CD1c-positive myeloid dendritic cell (primary cell): ENCODE measurements at regions not wholly inside any gene's neighbourhood (a gene's known extent, or its start where the extent isn't known, plus 50 kb on each side); places are given as distances from the start of the nearest gene placed in this dataset.
"Not testable (repeated sequence)": the region's sequence is repeated elsewhere in the genome, so short reads cannot be mapped to it uniquely, and the experiment has no call there.

Experiments used
- DNase-seq: peaks from one replicate; pipeline ENCODE4 v3.0.0-alpha.2; 2016; ENCODE audit errors: extremely low spot score

DNA sequence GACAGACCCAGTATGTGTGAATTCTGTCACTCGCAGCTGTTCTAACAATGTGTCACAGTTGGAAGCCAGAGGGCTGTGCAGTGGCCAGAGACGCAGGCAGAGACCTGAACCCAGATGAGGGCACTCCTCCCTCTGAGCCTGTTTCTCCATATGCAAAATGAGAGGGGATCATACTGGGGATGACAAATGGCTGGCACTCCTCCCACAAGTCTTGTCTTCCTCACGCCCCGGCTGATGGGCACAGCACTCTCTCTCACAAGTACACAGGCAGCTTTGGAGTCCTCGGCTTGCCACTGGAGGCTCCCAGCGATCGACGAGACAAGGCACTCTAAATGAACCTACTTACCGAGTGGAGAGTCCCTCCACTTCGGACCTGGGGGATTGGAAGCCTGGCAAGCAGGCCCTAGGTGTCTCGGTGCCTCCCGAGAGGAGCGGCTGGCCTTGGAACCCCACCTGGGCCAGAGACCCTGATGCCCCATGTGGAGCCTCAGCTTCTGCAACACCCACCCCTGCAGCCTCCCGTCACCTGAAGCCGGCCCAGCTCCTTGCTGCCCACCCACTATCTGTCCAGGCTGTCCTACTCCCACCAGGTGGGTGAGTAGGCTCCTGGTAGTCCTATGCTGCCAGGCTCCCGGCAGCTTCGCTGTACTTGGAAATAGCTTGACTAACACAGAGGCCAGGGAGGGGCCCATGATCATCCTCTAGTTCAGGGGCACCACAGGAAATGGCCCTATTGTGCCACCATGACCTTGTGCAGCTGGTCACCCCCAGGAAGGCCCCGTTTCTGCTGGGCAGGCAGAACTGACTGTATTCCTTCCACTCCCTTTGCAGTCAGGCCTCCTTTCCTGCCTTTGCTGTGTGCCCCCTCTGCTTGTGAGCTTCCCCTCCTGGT, 65.0 kb upstream of the IQSEC1 start:
- DNase-seq: no peak

DNA sequence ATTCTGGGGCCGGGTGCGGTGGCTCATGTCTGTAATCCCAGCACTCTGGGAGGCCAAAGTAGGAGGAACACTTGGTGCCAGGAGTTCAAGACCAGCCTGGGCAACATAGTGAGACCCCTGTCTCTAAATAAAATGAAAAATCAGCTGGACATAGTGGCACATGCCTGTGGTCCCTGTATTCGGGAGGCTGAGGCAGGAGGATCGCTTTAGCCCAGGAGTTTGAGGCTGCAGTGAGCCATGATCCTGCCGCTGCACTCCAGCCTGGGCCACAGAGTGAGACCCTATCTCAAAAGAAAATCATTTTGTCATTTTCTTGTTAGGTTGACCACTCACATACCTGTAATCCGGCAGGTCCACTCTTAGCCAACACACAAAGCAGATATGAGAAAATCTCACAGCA, 63.6 kb upstream of the IQSEC1 start:
- not testable (repeated sequence) for DNase-seq

DNA sequence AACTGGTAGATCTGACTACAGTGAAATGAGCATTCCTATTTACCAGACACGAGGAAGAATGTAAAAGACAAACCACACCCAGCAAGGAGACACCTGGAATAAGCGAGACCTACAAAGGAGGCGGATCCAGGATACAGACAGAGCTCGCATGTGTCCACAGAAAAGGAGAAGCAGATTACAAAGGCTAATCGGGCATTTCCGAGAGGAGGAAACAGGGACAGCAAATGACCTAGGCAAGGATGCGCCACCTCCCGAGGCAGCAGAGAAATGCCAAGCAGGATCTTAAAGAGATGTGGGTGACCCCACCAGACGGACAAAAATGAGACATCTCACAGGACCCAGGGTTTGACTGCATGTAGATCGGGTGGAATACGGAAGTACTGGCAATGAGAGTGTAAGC, 63.2 kb upstream of the IQSEC1 start:
- DNase-seq: no peak

DNA sequence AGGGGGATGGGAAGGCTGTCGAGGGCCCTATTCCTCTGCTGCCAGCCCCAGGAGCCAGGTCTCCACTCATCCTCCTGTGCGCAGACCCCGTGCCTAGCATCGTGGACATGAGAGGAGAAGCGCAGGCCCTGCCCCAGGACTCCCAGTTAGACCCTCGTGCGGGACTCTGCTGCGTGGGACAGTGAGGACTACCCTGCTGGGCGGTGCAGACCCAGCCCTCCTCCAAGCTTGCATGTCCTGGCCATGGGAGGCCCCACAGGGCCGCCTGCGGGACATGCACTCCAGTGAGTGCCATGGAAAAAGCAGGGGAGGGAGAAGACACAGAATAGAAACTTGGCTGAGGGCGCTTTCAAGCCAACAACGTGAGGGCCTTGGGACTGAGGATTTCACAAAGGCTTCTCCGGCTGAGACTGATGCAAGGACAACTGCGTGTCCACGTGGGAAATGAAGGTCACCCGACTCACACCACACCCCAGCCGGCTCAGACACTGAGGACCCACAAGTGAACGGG, 62.6 kb upstream of the IQSEC1 start:
- DNase-seq: no peak

DNA sequence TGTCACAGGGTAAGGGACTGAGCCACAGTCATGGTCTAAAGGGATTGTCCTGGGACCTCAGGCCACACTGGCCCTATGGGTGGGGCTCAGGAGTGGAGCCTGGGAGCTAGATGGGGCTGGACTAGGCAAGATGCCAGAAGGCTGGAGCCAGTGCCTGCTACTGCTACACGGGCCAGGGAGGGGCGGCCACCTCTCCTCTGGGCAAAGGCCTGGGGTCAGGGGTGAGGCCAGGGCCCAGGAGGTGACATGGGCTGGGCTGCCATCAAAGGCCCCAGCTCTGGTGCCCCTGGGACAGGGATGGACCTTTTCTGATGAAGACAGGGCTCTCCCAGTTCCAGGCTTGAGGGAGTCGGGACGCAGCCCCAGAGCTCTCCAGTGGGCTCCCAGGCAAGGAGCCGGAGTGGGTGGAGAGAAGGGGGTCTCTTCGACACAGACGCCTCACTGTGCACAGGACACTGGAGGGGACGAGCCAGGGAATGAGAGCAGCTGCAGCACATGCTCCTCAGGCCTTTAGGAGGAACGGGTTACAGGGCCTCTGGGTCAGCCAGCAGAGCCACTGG, 62.1 kb upstream of the IQSEC1 start:
- DNase-seq: no peak

DNA sequence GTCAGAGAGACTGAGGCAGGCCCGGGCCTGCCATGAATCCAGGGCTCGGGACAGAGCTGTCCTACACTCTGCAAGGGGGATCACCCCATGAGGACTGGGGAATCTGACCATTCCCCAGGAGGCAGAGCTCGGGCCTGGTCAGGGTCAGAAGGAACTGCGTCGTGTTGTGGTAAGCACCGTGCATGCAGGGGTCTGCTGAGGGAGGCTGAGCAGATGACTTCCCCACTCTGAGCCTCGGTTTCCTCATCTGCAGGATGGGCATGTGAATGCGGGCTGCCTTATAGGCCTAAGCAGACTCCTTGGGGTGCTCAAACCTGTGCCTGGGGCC, 61.6 kb upstream of the IQSEC1 start:
- no peak for DNase-seq

DNA sequence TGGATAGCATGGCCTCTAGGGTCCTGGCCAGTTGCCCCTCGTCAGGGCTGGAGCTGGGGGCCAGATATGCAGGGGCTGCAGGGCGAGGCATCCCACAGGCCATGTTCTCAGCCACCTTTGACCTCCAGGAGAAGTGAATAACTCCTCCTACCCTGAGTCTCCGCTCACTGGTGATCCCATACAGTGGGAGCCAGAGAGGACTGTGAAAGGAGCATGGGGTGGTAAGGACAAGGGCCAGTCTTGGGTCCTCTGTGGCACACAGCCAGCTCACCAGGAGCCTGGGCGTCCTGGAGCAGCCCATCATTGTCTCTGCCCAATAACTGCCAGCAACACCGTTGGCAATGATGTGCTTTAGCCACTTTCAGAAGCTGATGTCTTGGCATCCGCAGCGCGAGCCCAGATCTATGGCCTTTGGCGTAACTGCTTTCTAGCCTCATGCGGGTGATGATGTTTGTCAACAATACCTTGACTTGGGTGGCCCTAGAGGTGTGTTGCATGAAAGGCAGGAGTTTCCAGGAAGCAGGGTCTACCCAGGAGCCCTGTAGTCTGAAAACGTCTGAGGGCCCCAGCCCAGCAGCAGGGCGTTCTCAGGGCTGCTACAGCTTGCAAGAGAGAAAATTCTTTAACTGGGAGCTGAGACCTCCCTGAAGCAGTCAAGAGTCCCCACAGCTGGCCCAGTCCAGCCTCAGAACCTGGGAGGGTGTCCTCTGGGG, 61.1 kb upstream of the IQSEC1 start:
- DNase-seq: no peak

DNA sequence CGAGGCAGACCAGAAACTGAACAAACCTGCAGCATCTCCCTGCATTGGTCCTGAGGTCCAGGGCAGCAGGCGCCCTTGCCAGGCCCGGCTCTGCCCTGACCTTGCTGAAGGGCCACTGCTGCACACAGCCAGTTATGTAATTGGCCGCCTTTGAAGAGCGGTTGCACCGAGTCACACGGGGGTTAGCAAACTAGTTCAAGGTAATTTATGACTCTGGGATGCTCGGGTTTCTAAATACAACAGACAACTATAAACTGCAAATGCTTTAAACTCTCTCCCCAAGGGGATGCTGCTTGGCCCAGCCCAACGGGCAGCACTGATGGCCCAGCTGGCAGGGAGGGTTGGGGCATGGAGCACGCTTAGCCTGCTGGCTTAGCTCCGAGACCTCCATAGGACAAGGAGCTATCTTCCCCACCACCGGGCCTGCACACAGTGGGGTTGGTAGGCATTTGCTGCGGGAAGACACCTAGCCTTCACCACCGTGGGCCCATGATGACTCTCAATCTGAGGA, 60.3 kb upstream of the IQSEC1 start:
- no peak for DNase-seq

DNA sequence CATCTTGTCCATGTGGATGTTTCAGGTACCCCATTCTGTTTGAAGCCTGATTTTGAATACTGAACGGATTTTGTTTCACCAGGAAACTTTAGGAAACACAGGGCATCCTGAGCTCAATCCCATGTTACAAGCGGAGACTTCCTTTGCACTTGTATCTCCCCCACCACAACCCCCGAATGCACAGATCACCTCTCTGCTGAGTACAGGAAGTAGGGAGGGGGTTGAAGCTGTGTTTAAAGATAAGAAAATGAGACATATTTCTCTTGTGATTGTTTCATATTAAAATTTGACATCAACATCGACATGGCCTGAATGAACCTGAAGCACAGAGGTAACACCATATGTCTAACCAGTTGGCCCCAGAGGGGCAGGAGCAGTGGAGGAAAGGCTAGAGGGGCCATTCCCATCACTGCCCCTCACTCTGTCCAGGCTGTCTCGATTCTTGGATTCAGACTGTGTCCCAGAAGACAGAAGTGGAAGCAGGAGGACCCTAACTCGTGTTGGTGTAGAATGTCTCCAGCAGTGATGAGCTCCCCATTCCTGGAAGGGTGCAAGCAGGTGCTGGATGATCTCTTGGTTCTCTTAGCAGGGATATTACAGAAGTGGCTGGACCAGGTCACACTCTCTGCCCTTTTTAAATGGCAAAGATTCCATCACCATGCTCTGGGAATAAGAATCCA, 59.6 kb upstream of the IQSEC1 start:
- no peak for DNase-seq

DNA sequence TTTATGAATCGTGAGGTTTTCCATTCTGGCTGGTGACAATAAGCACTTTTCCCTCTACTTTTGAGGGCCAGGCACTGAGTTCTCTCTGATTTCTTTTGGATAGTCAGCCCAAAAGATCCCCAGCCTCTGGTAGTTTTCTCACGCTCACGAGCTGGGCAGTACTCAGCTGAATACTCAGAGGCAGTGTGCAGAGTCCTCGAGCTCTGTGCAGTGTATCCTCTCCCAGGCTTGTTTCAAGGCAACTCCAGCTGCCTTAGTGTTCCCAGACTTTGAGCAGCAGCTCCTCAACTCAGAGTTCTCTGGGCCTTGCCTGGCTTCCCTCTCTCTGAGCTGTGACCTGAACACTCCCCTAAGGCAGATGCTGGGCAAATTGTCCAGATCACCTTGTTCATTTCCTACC, 59.1 kb upstream of the IQSEC1 start:
- no peak for DNase-seq

DNA sequence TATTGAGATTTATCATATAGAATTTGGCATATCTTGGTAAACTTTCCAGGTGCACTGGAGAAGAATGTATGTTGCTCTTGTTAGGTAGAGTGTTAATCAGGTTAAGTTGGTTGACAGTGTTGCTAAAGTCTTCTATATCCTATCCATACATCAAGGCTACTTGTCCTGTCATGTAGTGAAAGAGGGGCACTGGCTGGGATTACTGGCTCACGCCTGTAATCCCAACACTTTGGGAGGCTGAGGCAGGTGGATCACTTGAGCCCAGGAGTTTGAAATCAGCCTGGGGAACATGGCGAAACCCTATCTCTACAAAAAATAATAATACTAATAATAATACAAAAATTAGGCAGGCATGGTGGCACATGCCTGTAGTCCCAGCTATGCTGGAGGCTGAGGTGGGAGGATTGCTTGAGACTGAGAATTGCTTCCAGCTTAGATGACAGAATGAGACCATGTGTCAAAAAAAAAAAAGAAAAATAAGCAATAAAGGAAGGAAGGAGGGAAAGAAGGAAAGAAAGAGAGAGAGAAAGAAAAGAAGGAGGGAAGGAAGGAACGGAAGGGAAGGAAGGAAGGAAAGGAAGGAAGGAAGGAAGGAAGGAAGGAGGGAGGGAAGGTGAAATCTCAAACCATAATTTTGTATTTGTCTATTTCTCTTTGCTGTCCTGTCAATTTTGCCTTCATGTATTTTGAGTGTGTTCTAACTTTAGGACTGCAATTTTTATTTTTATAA, 57.4 kb upstream of the IQSEC1 start:
- DNase-seq: no peak

DNA sequence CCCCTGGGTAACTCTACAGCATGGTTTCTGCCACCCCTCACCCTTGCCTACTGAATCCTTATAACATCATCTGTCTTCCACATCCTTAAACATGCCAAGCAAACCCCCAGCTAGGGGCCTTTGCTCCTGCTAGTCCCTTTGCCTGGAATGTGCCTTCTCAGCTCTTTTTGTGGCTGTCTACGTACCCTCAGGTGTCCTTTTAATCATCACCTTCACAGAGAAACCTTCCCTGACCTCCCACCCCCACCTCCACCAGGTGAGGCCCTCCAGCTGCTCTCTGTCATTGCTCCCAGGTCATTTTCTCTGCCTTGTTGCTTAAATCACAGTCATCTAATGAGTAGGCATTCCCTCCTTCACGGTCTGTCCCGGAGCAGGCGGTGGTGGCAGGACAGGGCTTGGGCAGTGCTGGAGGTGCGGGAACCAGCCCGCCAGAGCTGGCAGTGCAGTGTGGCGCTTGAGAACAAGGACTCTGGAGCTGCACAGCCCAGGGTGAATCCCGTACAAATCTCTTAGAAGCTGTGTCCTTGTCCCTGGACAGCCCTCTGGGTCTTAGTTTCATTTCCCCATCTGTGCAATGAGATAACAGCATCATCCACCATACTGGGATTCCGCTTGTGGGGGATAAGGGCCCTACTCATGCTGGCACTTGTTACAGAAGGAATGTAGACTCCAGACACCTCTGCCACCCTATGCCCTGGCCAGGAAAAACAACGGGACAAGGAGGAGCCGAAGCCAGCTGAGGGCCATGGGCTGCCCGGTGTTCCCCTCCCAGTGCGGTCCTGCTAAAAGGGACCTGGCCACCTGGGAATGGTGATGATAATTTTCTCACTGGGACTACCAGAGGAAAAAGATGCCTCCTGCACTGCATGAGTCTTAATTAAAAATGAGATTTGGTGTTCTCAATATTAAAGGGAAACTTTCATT, 52.1 kb upstream of the IQSEC1 start:
- DNase-seq: no peak

DNA sequence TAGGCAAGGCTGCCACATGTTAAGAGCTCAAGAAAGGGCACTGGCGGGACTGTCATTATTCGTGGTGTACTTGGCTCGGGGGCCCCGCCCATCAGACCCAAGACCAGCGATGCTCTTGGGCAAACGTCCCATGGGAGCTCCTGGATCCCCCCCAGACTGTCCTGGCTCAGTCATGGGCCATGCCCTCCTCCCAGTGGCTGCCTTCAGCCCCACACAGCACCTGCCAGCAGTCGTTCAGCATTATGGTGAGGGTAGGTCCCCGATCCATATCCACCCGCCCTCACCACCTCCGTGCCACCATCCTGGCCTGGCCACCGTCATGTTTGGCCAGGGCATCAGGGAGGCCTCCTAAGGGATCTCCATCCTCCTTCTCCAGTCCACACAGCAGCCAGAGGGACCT, 51.4 kb upstream of the IQSEC1 start:
- DNase-seq: no peak

DNA sequence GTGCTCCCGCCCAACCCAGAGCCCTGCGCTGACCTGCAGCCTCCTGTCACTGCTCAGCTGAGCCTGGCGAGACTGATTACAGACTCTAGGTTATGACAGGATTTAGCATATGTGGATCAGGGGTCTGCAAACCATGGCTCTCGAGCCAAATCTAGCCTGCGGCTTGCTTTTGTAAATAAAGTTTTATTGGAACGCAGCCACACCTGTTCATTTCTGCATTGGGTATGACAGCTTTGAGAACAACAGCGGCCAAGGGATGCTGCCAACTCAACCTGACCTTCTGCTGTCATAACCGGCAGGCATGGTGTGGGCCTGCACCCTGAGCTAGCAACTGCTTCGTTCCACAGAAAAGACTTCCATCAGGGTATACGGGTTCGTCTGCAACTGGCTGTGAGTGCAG, 50.5 kb upstream of the IQSEC1 start:
- no peak for DNase-seq

DNA sequence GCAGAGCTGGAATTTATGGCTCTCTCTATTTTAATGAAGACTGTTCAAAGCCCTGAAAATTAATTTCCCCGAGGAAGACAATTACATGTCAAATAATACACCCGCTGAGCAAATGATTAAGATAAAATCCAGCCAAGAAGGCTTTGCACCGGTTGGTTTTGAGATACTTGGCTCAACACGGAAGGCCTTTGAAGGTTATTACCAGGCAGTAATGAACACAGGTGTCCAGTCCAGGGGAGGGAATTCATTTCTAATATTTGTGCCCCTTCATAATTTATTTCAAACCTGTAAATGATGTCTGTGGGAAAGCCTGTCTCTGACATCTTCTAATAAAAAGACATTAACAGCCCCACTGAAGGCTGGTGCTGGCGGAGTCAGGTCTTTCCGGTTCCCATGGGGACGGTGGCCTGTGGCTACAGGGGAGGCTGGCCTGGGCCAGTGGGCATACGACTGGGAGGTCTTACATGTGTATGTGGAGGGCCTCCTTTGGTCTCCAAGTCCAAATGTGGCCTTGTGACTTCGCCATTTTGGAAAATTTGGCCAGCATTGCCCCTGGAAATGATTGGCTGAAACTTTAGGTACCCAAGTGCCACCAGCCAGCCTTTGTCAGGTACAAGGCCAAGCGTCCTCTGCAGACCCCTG, 49.9 kb upstream of the IQSEC1 start:
- DNase-seq: no peak
